ENCODE measurements at regions not wholly inside any gene's neighbourhood (a gene's known extent, or its start where the extent isn't known, plus 50 kb on each side); places are given as distances from the start of the nearest gene placed in this dataset.
"Not testable (repeated sequence)": the region's sequence is repeated elsewhere in the genome, so short reads cannot be mapped to it uniquely, and the experiment has no call there.

- no peak for DNase-seq (ENCODE audit: low spot score)
These were observed 109.2 kb upstream of the RAB12 start for GRCh38 chr18:8499810-8500675.

DNA sequence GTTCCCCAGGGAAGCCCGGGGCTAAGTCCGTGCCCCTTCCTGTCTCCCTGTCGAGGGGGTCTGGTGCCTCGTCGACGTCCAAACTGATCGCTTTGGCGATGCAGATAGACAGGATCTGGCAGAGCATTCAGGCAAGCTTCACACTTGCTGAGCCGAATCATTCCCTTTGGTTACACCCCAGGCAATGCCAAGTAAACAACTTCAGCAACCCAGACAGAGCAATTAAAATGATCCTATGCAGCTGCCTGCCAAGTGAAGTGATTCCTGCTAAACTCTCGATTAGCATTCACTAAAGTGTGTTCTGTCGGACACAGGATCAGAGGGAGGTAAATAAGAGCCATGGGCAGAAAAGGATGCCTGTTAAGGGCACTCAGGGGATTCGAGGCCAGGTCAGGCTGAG is 108.2 kb upstream of the RAB12 start:
- no peak for DNase-seq (ENCODE audit: low spot score)

GRCh38 chr18:8503248-8503647 is 106.0 kb upstream of the RAB12 start:
- DNase-seq (ENCODE audit: low spot score), result no peak

- no peak for DNase-seq (ENCODE audit: low spot score)
These were observed 104.8 kb upstream of the RAB12 start for GRCh38 chr18:8504424-8504823.

DNA sequence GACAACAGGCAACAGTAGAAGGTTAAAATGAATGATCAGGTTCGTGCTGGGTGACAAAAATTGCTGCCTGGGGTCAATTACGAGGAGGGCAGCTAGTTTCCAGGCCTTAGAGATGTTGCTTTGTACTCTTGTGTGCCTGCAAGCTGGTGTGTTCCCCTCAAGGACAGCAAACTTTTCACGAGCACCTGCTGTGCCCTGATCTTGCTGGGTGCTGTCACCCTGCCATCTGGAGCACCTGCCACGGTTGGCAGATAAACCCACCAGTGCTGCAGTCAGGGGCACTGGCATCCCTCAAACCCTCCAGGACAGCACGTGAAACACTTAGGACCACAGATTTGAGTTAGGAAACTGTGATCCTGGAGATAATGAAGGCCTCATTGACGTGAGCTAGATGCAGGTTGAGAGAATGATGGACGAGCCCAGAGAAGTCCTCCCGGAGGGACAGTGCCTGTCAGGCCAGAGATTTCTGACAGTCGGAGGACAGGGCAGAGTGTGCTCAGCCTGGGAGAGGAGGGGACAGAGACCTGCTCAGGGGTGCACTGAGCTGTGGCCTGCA is 104.3 kb upstream of the RAB12 start:
- DNase-seq (ENCODE audit: low spot score), result no peak

DNA sequence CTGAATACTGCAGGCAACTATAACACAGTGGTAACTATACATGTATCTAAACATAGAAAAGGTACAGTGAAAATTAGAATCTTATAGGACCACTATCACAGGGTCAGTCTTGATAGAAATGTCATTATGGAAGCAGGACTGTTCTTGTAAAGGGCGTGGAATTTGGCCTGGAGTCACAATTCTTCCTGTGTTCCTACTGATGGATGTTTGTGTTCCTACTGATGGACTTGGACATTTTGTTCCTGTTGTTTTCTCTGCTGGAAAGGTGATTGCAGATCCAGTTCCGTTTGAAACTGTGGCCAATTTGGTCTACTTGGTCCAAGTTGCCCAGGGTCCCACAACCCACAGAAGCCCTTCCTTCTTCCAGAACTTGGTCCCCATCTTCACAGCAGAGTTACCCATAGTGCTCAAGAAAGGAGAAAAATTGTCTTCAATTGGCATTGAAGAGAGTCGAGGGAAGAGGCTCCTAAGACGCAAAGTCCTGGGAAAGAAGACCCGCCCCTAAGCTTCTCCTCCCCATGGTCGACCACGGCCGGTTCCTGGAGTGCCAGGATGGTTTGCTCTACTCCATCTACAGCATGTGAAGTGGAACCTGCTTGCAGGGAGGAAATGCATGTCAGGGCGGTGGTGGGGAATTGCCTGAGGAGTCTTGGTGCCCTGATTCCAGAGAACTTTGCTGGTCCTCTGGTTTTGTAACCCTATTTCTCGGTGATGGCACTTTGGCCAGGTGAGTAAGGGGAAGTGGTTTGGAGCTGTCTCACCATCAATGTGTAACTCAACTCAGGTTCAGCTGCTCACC is 102.8 kb upstream of the RAB12 start:
- DNase-seq (ENCODE audit: low spot score), result no peak

DNA sequence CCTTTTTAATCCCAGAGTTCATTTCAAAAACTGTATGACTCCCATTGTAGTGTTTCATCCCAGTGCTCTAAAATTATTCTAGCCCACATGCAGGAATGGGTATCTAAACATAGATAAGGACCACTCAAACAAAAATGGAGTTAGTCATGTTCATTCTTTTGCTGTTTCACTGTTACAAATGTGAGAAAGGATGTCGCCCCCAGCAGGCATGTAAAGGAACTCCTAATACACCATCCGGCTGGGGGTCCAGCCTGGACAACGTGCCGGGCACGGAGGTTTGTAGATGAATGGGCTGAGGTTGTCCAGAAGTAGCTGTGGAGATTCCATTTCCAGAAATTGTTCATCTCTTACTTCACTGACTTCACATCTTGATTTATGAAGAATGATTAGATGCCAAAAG is 101.9 kb upstream of the RAB12 start:
- peak; percentile 23 for DNase-seq (ENCODE audit: low spot score)

- DNase-seq (ENCODE audit: low spot score), result no peak
These were observed 101.1 kb upstream of the RAB12 start for GRCh38 chr18:8507915-8508705.

- no peak for DNase-seq (ENCODE audit: low spot score)
These were observed 96.0 kb upstream of the RAB12 start for GRCh38 chr18:8513249-8513648.

DNA sequence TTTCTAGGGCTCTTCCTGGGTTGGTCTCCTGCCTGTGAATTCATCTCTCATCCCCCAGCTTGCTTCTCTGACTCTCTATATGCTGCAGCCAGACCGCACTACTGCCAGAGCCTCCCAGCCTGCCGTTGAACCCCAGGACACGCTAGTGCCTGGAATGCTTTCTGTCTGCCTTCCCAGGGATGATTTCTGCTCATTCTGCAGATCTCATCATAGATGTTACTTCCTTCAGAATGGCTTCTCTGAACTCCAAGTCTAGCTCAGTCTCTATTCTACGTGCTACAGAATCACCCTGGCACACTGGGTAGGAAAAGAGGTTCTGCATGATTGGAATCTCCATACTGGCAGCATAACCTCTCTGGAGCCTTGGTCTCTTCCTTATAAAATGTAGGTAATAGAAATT is 94.8 kb upstream of the RAB12 start:
- no peak for DNase-seq (ENCODE audit: low spot score)

- DNase-seq (ENCODE audit: low spot score), result no peak
These were observed 93.9 kb upstream of the RAB12 start for GRCh38 chr18:8515142-8515865.

DNA sequence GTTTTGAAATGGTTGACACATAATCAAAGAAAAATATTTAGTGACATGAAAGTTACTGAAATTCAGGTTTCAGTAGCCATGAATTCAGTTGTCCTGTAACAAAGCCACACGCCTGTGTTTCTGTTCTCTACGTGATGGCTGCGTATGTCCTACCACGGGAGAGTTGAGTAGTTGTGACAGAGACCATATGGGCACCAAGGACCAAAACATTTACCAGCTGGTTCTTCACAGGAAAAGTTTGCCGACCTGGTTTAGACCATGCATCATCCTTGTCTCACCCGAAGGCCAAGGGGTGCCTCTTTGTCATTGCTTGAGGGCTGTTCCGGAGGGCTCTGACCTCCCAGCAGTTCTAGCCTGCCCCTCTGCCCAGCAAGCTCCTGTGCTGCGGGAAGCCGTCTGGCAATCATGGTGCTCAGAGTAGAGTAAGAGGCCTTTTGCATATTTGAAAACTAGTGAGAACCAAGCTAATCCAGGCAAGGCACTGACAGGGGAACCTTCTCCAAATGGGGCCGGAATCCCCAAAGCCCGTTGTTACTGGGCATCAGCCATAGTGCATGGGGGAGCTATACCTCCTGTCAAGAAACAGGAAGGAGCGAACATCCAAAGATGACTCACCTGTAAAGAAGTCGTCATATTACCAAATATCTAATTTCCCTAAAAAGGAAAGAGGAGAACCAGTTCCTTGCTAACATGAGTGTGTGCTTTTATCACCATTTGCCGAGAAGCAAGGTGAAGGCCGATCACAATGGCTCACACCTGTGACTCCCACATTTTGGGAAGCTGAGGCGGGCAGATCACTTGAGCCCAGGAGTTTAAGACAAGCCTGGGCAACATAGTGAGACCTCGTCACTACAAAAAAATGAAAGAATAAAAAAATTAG is 92.6 kb upstream of the RAB12 start:
- DNase-seq (ENCODE audit: low spot score), result no peak

GRCh38 chr18:8517276-8517675 is 92.0 kb upstream of the RAB12 start:
- DNase-seq (ENCODE audit: low spot score), result no peak

GRCh38 chr18:8519102-8519501 is 90.1 kb upstream of the RAB12 start:
- DNase-seq (ENCODE audit: low spot score), result no peak

GRCh38 chr18:8520266-8520665 is 89.0 kb upstream of the RAB12 start:
- DNase-seq (ENCODE audit: low spot score), result no peak

- DNase-seq (ENCODE audit: low spot score), result no peak
These were observed 86.5 kb upstream of the RAB12 start for GRCh38 chr18:8522756-8523155.

DNA sequence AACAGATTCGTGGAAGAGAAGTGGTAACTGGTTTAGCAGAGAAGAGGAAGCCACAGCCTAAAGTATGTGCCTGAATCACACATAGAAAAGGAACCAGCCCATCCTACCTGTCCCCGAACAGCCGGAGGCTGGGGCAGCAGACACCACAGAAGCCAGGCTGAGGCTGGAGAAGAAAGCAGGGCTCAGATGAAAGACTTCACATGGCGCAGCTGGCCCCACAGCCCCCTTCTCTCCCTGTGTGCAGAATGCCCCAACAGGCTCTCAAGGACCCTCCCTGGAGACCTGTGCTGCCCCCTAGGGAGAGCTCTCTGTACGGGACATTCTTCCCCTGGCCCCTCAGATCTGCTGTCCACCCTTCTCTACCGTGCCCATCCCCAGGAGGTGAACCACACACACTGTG is 83.5 kb upstream of the RAB12 start:
- DNase-seq (ENCODE audit: low spot score), result peak; percentile 45

DNA sequence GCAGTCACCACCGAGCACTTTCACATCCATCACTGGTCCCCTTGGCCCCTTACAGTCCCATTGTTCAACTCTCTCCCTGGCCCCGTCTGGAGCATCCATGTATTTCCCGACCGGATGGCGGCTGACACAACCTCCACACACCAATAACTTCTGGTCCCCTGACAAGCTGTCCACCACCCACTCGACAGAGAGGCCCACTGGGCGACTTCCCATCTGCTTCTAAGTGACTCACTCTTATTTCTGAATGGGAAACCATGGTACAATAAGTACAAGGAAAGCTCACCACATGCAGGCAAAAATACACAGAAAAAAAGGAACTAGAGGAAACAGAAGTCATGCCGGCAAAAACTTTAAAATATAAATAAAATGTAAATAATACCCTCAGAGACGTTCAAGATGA is 82.9 kb upstream of the RAB12 start:
- no peak for DNase-seq (ENCODE audit: low spot score)

DNA sequence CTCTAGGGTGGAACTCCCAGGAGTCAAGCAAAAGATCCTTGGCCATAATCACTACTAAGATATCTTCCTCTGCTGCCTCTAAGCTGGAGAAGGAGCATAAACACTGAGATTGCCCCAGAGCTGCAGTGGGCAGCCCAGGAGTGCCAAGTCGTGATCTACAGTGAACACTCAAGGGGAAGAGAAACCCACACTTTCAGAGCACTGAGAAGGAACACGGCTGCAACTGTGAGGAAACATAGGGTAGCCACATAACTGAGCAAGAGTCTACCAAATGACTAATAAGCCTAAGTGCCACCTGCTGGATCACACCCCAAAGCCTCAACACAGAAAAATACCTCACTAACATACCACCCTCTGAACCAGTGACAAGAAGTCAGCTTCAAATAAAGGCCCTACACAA is 79.6 kb upstream of the RAB12 start:
- no peak for DNase-seq (ENCODE audit: low spot score)

GRCh38 chr18:8531084-8531483 is 78.2 kb upstream of the RAB12 start:
- DNase-seq (ENCODE audit: low spot score), result not testable (repeated sequence)

GRCh38 chr18:8536231-8536630 is 73.0 kb upstream of the RAB12 start:
- no peak for DNase-seq (ENCODE audit: low spot score)
